ENCODE measurements at regions not wholly inside any gene's neighbourhood (a gene's known extent, or its start where the extent isn't known, plus 50 kb on each side); places are given as distances from the start of the nearest gene placed in this dataset.

GRCh38 chr20:43295781-43296180 lies 106.1 kb upstream of the PTPRT start:
- TF ChIP-seq CTCF (IDR thresholded peaks at IDR 0.05; ENCODE audit: low read length): no peak
- no peak for TF ChIP-seq EZH2 (IDR thresholded peaks at IDR 0.05; ENCODE audit: borderline replicate concordance, low read length)

All from OCI-LY1 (cell line).